Endodermal cell (in vitro differentiated cells): ENCODE measurements at regions not wholly inside any gene's neighbourhood (a gene's known extent, or its start where the extent isn't known, plus 50 kb on each side); places are given as distances from the start of the nearest gene placed in this dataset.

Experiments used
- DNase-seq: peaks from one replicate; pipeline ENCODE4 v3.0.0-alpha.2; 2017
- H3K27ac ChIP-seq: 2 replicates; pipeline ENCODE4 v1.5.1; 2013; ENCODE audit warnings: mild to moderate bottlenecking, low read depth, low read length, moderate library complexity
- H3K27me3 ChIP-seq: 2 replicates; pipeline ENCODE4 v1.6.1; 2013; ENCODE audit warnings: mild to moderate bottlenecking, low read length, moderate library complexity; ENCODE audit not compliant: insufficient read depth, control insufficient read depth, poor library complexity, severe bottlenecking
- H3K36me3 ChIP-seq: 2 replicates; pipeline ENCODE4 v1.7.0; 2013; ENCODE audit warnings: mild to moderate bottlenecking, low read length, moderate library complexity; ENCODE audit not compliant: control insufficient read depth, insufficient read depth
- H3K4me1 ChIP-seq: one replicate; pipeline ENCODE4 v1.7.0; 2013; ENCODE audit warnings: low read length; ENCODE audit not compliant: control insufficient read depth, insufficient read depth
- H3K4me3 ChIP-seq: 2 replicates; pipeline ENCODE4 v1.5.1; 2013; ENCODE audit warnings: mild to moderate bottlenecking, low read length, moderate library complexity
- H3K9ac ChIP-seq: 2 replicates; pipeline ENCODE4 v1.6.1; 2013; ENCODE audit warnings: mild to moderate bottlenecking, low read length, moderate library complexity; ENCODE audit not compliant: poor library complexity, severe bottlenecking; ENCODE audit errors: extremely low read depth
- H3K9me3 ChIP-seq: 2 replicates; pipeline ENCODE4 v1.6.1; 2013; ENCODE audit warnings: mild to moderate bottlenecking, low read length, moderate library complexity; ENCODE audit not compliant: control insufficient read depth
- H3K27ac Mint-ChIP-seq: 2 replicates; pipeline ENCODE4 v1.8.0; 2020; ENCODE audit warnings: mixed read lengths
- H3K27me3 Mint-ChIP-seq: 2 replicates; pipeline ENCODE4 v1.8.0; 2021; ENCODE audit warnings: mild to moderate bottlenecking, mixed read lengths; ENCODE audit not compliant: insufficient read depth
- H3K36me3 Mint-ChIP-seq: 2 replicates; pipeline ENCODE4 v1.8.0; 2020; ENCODE audit warnings: low read depth, mixed read lengths
- H3K4me1 Mint-ChIP-seq: 2 replicates; pipeline ENCODE4 v1.8.0; 2020; ENCODE audit warnings: mixed read lengths
- H3K4me3 Mint-ChIP-seq: 2 replicates; pipeline ENCODE4 v1.8.0; 2020; ENCODE audit warnings: mild to moderate bottlenecking, moderate library complexity, mixed read lengths
- H3K9me3 Mint-ChIP-seq: 2 replicates; pipeline ENCODE4 v1.8.0; 2020; ENCODE audit warnings: mild to moderate bottlenecking, mixed read lengths
- CTCF ChIP-seq: fragments of 200-600 bp; sonication (generic); conservative IDR thresholded peaks from 2 replicates; pipeline ENCODE4 v1.5.0; 2021; ENCODE audit warnings: antibody characterized with exemption, mild to moderate bottlenecking
- WGBS, 2 experiments: methylation state at CpG; one replicate each; pipeline versions ENCODE4 v1.1.5 to v1.1.7; 2013; ENCODE audit warnings: missing lambda C conversion rate in 2 of 2, mixed read lengths in 1 of 2; ENCODE audit not compliant: insufficient coverage in 1 of 2, insufficient read length in 1 of 2; 5-methylcytosine and 5-hydroxymethylcytosine counted together

- H3K9ac ChIP-seq, result no peak overlapping the region
- 88 to 90% methylated on average over 6 to 7 of the region's 7 CpGs for WGBS, 2 experiments
- no peak overlapping the region for H3K4me3 Mint-ChIP-seq
- no peaks in the 10 kb centered on the region for H3K36me3 Mint-ChIP-seq
- no peak overlapping the region for H3K27ac Mint-ChIP-seq
- no peak overlapping the region for H3K27ac ChIP-seq
- H3K4me3 ChIP-seq, result no peak overlapping the region
- no peaks in the 10 kb centered on the region for H3K27me3 Mint-ChIP-seq
- no peaks in the 10 kb centered on the region for H3K27me3 ChIP-seq
- no peaks in the 10 kb centered on the region for H3K9me3 ChIP-seq
- no peak for TF ChIP-seq CTCF
- H3K4me1 Mint-ChIP-seq, result peaks cover 5% of the 10 kb centered on the region
- DNase-seq, result no peak
- no peaks in the 10 kb centered on the region for H3K36me3 ChIP-seq
- peaks cover 5% of the 10 kb centered on the region for H3K9me3 Mint-ChIP-seq
- H3K4me1 ChIP-seq, result no peaks in the 10 kb centered on the region
Measured at GRCh38 chr10:8369666-8370065, 315.2 kb downstream of the GATA3 start.

- WGBS, 2 experiments, result 94 to 96% methylated on average over 5 to 6 of the region's 6 CpGs
- Mint-ChIP-seq H3K27me3 (no peaks in the 10 kb centered on the region), H3K4me1 (peaks cover 35% of the 10 kb centered on the region), H3K9me3 (no peaks in the 10 kb centered on the region), H3K36me3 (no peaks in the 10 kb centered on the region), H3K27ac (no peak overlapping the region), H3K4me3 (no peak overlapping the region)
- Histone ChIP-seq H3K4me3 (no peak overlapping the region), H3K9ac (no peak overlapping the region), H3K27ac (no peak overlapping the region), H3K27me3 (no peaks in the 10 kb centered on the region), H3K4me1 (peaks cover 11% of the 10 kb centered on the region), H3K9me3 (no peaks in the 10 kb centered on the region), H3K36me3 (no peaks in the 10 kb centered on the region)
- TF ChIP-seq CTCF, result no peak
- no peak for DNase-seq
Measured at GRCh38 chr10:8374334-8374733, 319.8 kb downstream of the GATA3 start.

- H3K36me3 Mint-ChIP-seq, result no peaks in the 10 kb centered on the region
- no peaks in the 10 kb centered on the region for H3K27me3 Mint-ChIP-seq
- H3K4me1 Mint-ChIP-seq, result peaks cover 38% of the 10 kb centered on the region
- no peaks in the 10 kb centered on the region for H3K9me3 Mint-ChIP-seq
- WGBS, 2 experiments, result 92 to 94% methylated on average over 2 to 4 of the region's 4 CpGs
- Histone ChIP-seq H3K4me3 (no peak overlapping the region), H3K27ac (no peak overlapping the region), H3K9me3 (no peaks in the 10 kb centered on the region), H3K9ac (no peak overlapping the region), H3K27me3 (no peaks in the 10 kb centered on the region), H3K36me3 (no peaks in the 10 kb centered on the region), H3K4me1 (peaks cover 11% of the 10 kb centered on the region)
- no peak for TF ChIP-seq CTCF
- DNase-seq, result no peak
- no peak overlapping the region for H3K27ac Mint-ChIP-seq
- H3K4me3 Mint-ChIP-seq, result no peak overlapping the region
Measured at GRCh38 chr10:8375137-8375536, 320.6 kb downstream of the GATA3 start.
